ENCODE measurements at regions not wholly inside any gene's neighbourhood (a gene's known extent, or its start where the extent isn't known, plus 50 kb on each side); places are given as distances from the start of the nearest gene placed in this dataset.

- DNase-seq (ENCODE audit: low spot score): no peak
- no peak for TF ChIP-seq CTCF (IDR thresholded peaks at IDR 0.05; ENCODE audit: extremely low read depth, insufficient read depth, missing control alignments)
- in situ Hi-C loops (cut with MboI; ENCODE audit: low pct_unique_long_range_greater_than_20kb, low sequenced_read_pairs, unreplicated experiment): no loop called here
Observed at GRCh38 chr13:64798422-64798821, 2431.7 kb downstream of the PCDH9 start.

- DNase-seq (ENCODE audit: low spot score): no peak
- TF ChIP-seq CTCF (IDR thresholded peaks at IDR 0.05; ENCODE audit: extremely low read depth, insufficient read depth, missing control alignments): no peak
- in situ Hi-C loops (cut with MboI; ENCODE audit: low pct_unique_long_range_greater_than_20kb, low sequenced_read_pairs, unreplicated experiment): no loop called here
Observed at GRCh38 chr13:64793592-64793991, 2436.5 kb downstream of the PCDH9 start.

GRCh38 chr13:64793131-64793530 is 2437.0 kb downstream of the PCDH9 start:
- in situ Hi-C loops (cut with MboI; ENCODE audit: low pct_unique_long_range_greater_than_20kb, low sequenced_read_pairs, unreplicated experiment): no loop called here
- TF ChIP-seq CTCF (IDR thresholded peaks at IDR 0.05; ENCODE audit: extremely low read depth, insufficient read depth, missing control alignments): no peak
- no peak for DNase-seq (ENCODE audit: low spot score)

GRCh38 chr13:64791373-64791772 is 2438.8 kb downstream of the PCDH9 start:
- in situ Hi-C loops (cut with MboI; ENCODE audit: low pct_unique_long_range_greater_than_20kb, low sequenced_read_pairs, unreplicated experiment): no loop called here
- no peak for DNase-seq (ENCODE audit: low spot score)
- TF ChIP-seq CTCF (IDR thresholded peaks at IDR 0.05; ENCODE audit: extremely low read depth, insufficient read depth, missing control alignments): no peak

- no peak for TF ChIP-seq CTCF (IDR thresholded peaks at IDR 0.05; ENCODE audit: extremely low read depth, insufficient read depth, missing control alignments)
- DNase-seq (ENCODE audit: low spot score): no peak
- in situ Hi-C loops (cut with MboI; ENCODE audit: low pct_unique_long_range_greater_than_20kb, low sequenced_read_pairs, unreplicated experiment): no loop called here
Observed at GRCh38 chr13:64782466-64782865, 2447.7 kb downstream of the PCDH9 start.

- in situ Hi-C loops (cut with MboI; ENCODE audit: low pct_unique_long_range_greater_than_20kb, low sequenced_read_pairs, unreplicated experiment): no loop called here
- DNase-seq (ENCODE audit: low spot score): no peak
- no peak for TF ChIP-seq CTCF (IDR thresholded peaks at IDR 0.05; ENCODE audit: extremely low read depth, insufficient read depth, missing control alignments)
Observed at GRCh38 chr13:64778002-64778401, 2452.1 kb downstream of the PCDH9 start.

- TF ChIP-seq CTCF (IDR thresholded peaks at IDR 0.05; ENCODE audit: extremely low read depth, insufficient read depth, missing control alignments): no peak
- in situ Hi-C loops (cut with MboI; ENCODE audit: low pct_unique_long_range_greater_than_20kb, low sequenced_read_pairs, unreplicated experiment): no loop called here
- no peak for DNase-seq (ENCODE audit: low spot score)
Observed at GRCh38 chr13:64774915-64775314, 2455.2 kb downstream of the PCDH9 start.

Measured in GM13977 (cell line).